H9 (cell line): ENCODE measurements at regions not wholly inside any gene's neighbourhood (a gene's known extent, or its start where the extent isn't known, plus 50 kb on each side); places are given as distances from the start of the nearest gene placed in this dataset.

Experiments
- DNase-seq: peaks from one replicate; pipeline ENCODE4 v3.0.0-alpha.2; 2017
- H2AFZ ChIP-seq: one replicate; pipeline ENCODE4 v1.6.1; 2013; ENCODE audit warnings: mild to moderate bottlenecking, low read length, control low read depth, moderate library complexity
- H2AK5ac ChIP-seq: 2 replicates; pipeline ENCODE4 v1.6.1; 2013; ENCODE audit warnings: low read length, control low read depth, mixed read lengths; ENCODE audit not compliant: insufficient read length
- H2BK120ac ChIP-seq: one replicate; pipeline ENCODE4 v1.6.1; 2013; ENCODE audit warnings: low read depth, mild to moderate bottlenecking, low read length, control low read depth, inconsistent platforms; ENCODE audit not compliant: poor library complexity, severe bottlenecking
- H2BK12ac ChIP-seq: 2 replicates; pipeline ENCODE4 v1.6.1; 2013; ENCODE audit warnings: low read length, control low read depth, mixed read lengths, low read depth; ENCODE audit not compliant: insufficient read length
- H2BK15ac ChIP-seq: 2 replicates; pipeline ENCODE4 v1.6.1; 2013; ENCODE audit warnings: low read depth, low read length, control low read depth
- H2BK20ac ChIP-seq: one replicate; pipeline ENCODE4 v1.6.1; 2013; ENCODE audit warnings: low read depth, mild to moderate bottlenecking, low read length, control low read depth, inconsistent platforms; ENCODE audit not compliant: poor library complexity, severe bottlenecking
- H2BK5ac ChIP-seq: 2 replicates; pipeline ENCODE4 v1.6.1; 2013; ENCODE audit warnings: low read length, control low read depth, mixed read lengths; ENCODE audit not compliant: insufficient read length
- H3K14ac ChIP-seq: 2 replicates; pipeline ENCODE4 v1.6.1; 2013; ENCODE audit warnings: low read length, control low read depth; ENCODE audit not compliant: insufficient read depth
- H3K18ac ChIP-seq: 2 replicates; pipeline ENCODE4 v1.6.1; 2013; ENCODE audit warnings: low read depth, mild to moderate bottlenecking, mixed read lengths, low read length, control low read depth; ENCODE audit not compliant: insufficient read length
- H3K23ac ChIP-seq: 2 replicates; pipeline ENCODE4 v1.6.1; 2013; ENCODE audit warnings: low read length, control low read depth, mixed read lengths, low read depth; ENCODE audit not compliant: insufficient read length
- H3K23me2 ChIP-seq: 2 replicates; pipeline ENCODE4 v1.6.1; 2013; ENCODE audit warnings: low read depth, mild to moderate bottlenecking, mixed read lengths, low read length, control low read depth; ENCODE audit not compliant: insufficient read length, poor library complexity, severe bottlenecking
- H3K27ac ChIP-seq: 2 replicates; pipeline ENCODE4 v1.5.1; 2013; ENCODE audit warnings: low read length, control low read depth, mixed read lengths, low read depth; ENCODE audit not compliant: insufficient read length
- H3K27me3 ChIP-seq: 2 replicates; pipeline ENCODE4 v1.6.1; 2013; ENCODE audit warnings: low read length, control low read depth, inconsistent platforms; ENCODE audit not compliant: insufficient read depth
- H3K4ac ChIP-seq: 2 replicates; pipeline ENCODE4 v1.6.1; 2013; ENCODE audit warnings: low read depth, mild to moderate bottlenecking, control low read depth, inconsistent platforms, low read length, moderate library complexity
- H3K4me1 ChIP-seq: 2 replicates; pipeline ENCODE4 v1.6.1; 2013; ENCODE audit warnings: low read length, control low read depth, inconsistent platforms; ENCODE audit not compliant: insufficient read depth
- H3K4me2 ChIP-seq: 2 replicates; pipeline ENCODE4 v1.6.1; 2013; ENCODE audit warnings: low read length, control low read depth, mixed read lengths; ENCODE audit not compliant: insufficient read length, insufficient read depth
- H3K56ac ChIP-seq: 2 replicates; pipeline ENCODE4 v1.6.1; 2013; ENCODE audit warnings: low read depth, mild to moderate bottlenecking, mixed read lengths, low read length, control low read depth; ENCODE audit not compliant: insufficient read length
- H3K79me1 ChIP-seq: 2 replicates; pipeline ENCODE4 v1.6.1; 2013; ENCODE audit warnings: low read depth, mild to moderate bottlenecking, moderate library complexity, low read length, control low read depth, inconsistent platforms; ENCODE audit not compliant: insufficient read depth, poor library complexity, severe bottlenecking
- H3K79me2 ChIP-seq: 2 replicates; pipeline ENCODE4 v1.6.1; 2013; ENCODE audit warnings: low read length, control low read depth, inconsistent platforms; ENCODE audit not compliant: insufficient read depth
- H3K9ac ChIP-seq: 2 replicates; pipeline ENCODE4 v1.6.1; 2013; ENCODE audit warnings: low read length, control low read depth, mixed read lengths; ENCODE audit not compliant: insufficient read length; ENCODE audit errors: extremely low read depth
- H3K9me3 ChIP-seq: one replicate; pipeline ENCODE4 v1.6.1; 2013; ENCODE audit warnings: low read depth, low read length, inconsistent platforms; ENCODE audit not compliant: control insufficient read depth
- H3T11ph ChIP-seq: one replicate; pipeline ENCODE4 v1.6.1; 2013; ENCODE audit warnings: mild to moderate bottlenecking, low read length, control low read depth, inconsistent platforms
- H4K20me1 ChIP-seq: one replicate; pipeline ENCODE4 v1.6.1; 2013; ENCODE audit not compliant: control insufficient read depth, insufficient read length, insufficient read depth
- H4K5ac ChIP-seq: 2 replicates; pipeline ENCODE4 v1.6.1; 2013; ENCODE audit warnings: low read depth, mild to moderate bottlenecking, mixed read lengths, low read length, control low read depth; ENCODE audit not compliant: insufficient read length
- H4K8ac ChIP-seq: replicated peaks from 2 replicates; pipeline ENCODE4 v1.6.1; 2013; ENCODE audit warnings: low read length, control low read depth, mixed read lengths, low read depth; ENCODE audit not compliant: insufficient read length
- H4K91ac ChIP-seq: 2 replicates; pipeline ENCODE4 v1.6.1; 2013; ENCODE audit warnings: low read depth, mild to moderate bottlenecking, moderate library complexity, mixed read lengths, low read length, control low read depth; ENCODE audit not compliant: insufficient read length
- H3K27ac Mint-ChIP-seq, 3 experiments: 2 replicates in 2 of 3; 3 replicates in 1 of 3; pipeline ENCODE4 v1.8.0; 2020 to 2021; ENCODE audit warnings: mixed read lengths in 3 of 3, mild to moderate bottlenecking in 1 of 3, moderate library complexity in 1 of 3
- H3K27me3 Mint-ChIP-seq: 2 replicates; pipeline ENCODE4 v1.8.0; 2021; ENCODE audit warnings: low read depth, mild to moderate bottlenecking, moderate library complexity, mixed read lengths
- H3K36me3 Mint-ChIP-seq, 3 experiments: 2 replicates in 2 of 3; 3 replicates in 1 of 3; pipeline ENCODE4 v1.8.0; 2020 to 2021; ENCODE audit warnings: low read depth in 3 of 3, mixed read lengths in 3 of 3; ENCODE audit not compliant: insufficient read depth in 1 of 3
- H3K4me1 Mint-ChIP-seq, 2 experiments: 2 replicates each; pipeline ENCODE4 v1.8.0; 2020; ENCODE audit warnings: mixed read lengths in 2 of 2
- H3K4me3 Mint-ChIP-seq, 2 experiments: 2 replicates in 1 of 2; 3 replicates in 1 of 2; pipeline ENCODE4 v1.8.0; 2020 to 2021; ENCODE audit warnings: mild to moderate bottlenecking in 2 of 2, mixed read lengths in 2 of 2, moderate library complexity in 1 of 2
- H3K9me3 Mint-ChIP-seq, 2 experiments: 2 replicates in 1 of 2; 3 replicates in 1 of 2; pipeline ENCODE4 v1.8.0; 2020; ENCODE audit warnings: mild to moderate bottlenecking in 2 of 2, mixed read lengths in 2 of 2, moderate library complexity in 1 of 2
- WGBS: extraction: QIAGEN DNeasy Blood & Tissue Kit; methylation state at CpG from one replicate; pipeline ENCODE4 v1.1.7; 2013; ENCODE audit warnings: missing lambda C conversion rate, low lambda C conversion rate, mixed read lengths; ENCODE audit not compliant: insufficient read length; ENCODE audit errors: extremely low coverage; 5-methylcytosine and 5-hydroxymethylcytosine counted together
- TF ChIP-seq, protein P1 (sequence below): fragments of 200-600 bp; sonication (generic); conservative IDR thresholded peaks from 3 replicates; pipeline ENCODE4 v1.8.0; 2021; ENCODE audit warnings: antibody characterized with exemption, mild to moderate bottlenecking

DNA sequence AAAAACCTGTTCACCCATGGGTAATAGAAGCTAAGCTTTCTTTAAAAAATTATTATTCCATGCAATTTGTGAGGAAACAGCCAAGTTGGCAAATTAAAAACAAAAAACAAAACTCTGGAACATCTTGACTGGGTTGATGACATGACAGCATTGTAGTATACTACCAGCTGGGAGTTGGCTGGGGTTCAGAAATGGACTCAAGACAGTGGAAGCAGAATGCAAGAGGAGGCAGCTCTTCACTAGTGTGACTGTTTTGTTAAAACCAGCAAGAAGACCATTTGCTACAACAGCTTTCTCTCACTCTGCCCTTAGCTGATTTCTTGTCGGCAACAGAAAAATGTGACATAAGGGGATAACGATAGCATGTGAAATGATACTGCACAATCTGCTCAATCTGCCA lies 1298.9 kb upstream of the ADGRL4 start:
- Histone ChIP-seq H3K23me2 (no peaks in the 10 kb centered on the region), H2BK5ac (no peak overlapping the region), H3K79me2 (no peaks in the 10 kb centered on the region), H2AFZ (no peak overlapping the region), H3T11ph (no peak overlapping the region), H2BK20ac (no peak overlapping the region), H4K5ac (no peak overlapping the region), H3K4ac (no peak overlapping the region), H2BK12ac (no peak overlapping the region), H3K4me2 (no peak overlapping the region), H3K14ac (no peak overlapping the region), H3K27me3 (no peaks in the 10 kb centered on the region), H2BK120ac (no peak overlapping the region), H3K56ac (no peak overlapping the region), H3K23ac (no peak overlapping the region), H4K91ac (no peak overlapping the region), H4K8ac (no peak overlapping the region), H4K20me1 (no peaks in the 10 kb centered on the region), H3K18ac (no peak overlapping the region), H2AK5ac (no peak overlapping the region), H3K9me3 (no peaks in the 10 kb centered on the region), H3K4me1 (no peaks in the 10 kb centered on the region), H3K79me1 (no peaks in the 10 kb centered on the region), H3K9ac (no peak overlapping the region), H3K27ac (no peak overlapping the region), H2BK15ac (no peak overlapping the region)
- Mint-ChIP-seq H3K27ac (no peak overlapping the region), H3K9me3 (no peaks in the 10 kb centered on the region; a peak in 1 of 5 replicates), H3K4me1 (peaks cover 5 to 6% of the 10 kb centered on the region in 2 experiments; a peak in 3 of 4 replicates), H3K4me3 (no peak overlapping the region), H3K27me3 (no peaks in the 10 kb centered on the region), H3K36me3 (no peaks in the 10 kb centered on the region; a peak in 1 of 7 replicates)
- no peak for DNase-seq
- no CpG with 5 or more reads among the region's 2 CpGs for WGBS
- TF ChIP-seq, protein P1, sequence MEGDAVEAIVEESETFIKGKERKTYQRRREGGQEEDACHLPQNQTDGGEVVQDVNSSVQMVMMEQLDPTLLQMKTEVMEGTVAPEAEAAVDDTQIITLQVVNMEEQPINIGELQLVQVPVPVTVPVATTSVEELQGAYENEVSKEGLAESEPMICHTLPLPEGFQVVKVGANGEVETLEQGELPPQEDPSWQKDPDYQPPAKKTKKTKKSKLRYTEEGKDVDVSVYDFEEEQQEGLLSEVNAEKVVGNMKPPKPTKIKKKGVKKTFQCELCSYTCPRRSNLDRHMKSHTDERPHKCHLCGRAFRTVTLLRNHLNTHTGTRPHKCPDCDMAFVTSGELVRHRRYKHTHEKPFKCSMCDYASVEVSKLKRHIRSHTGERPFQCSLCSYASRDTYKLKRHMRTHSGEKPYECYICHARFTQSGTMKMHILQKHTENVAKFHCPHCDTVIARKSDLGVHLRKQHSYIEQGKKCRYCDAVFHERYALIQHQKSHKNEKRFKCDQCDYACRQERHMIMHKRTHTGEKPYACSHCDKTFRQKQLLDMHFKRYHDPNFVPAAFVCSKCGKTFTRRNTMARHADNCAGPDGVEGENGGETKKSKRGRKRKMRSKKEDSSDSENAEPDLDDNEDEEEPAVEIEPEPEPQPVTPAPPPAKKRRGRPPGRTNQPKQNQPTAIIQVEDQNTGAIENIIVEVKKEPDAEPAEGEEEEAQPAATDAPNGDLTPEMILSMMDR, result no peak
